NCI-H128 (cell line): ENCODE measurements at regions not wholly inside any gene's neighbourhood (a gene's known extent, or its start where the extent isn't known, plus 50 kb on each side); places are given as distances from the start of the nearest gene placed in this dataset.
"Not testable (repeated sequence)": the region's sequence is repeated elsewhere in the genome, so short reads cannot be mapped to it uniquely, and the experiment has no call there.

Experiments used
- DNase-seq: peaks from one replicate; lab custom pipeline; 2025; ENCODE audit not compliant: unreplicated experiment; lab: John Stamatoyannopoulos, UW

DNA sequence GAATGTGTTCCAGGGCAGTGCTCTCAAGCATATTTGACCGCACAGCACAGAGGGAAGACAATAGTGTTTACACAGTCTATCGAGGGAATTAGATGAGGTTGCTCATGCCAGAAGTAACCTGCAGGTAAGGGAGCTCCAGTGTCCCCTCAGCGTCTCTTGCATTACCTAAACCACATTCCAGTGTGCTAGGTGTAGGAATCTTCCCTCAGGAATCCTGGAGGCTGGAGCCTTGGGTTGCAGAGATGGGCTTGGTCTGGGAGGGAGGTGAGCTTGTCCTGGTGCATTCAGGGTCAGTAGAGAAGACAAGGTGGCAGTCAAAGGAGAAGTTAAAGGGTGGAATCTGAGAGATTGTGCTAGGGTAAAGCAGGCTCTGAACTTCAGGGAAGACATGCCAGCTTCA, 56.3 kb downstream of the SOX14 start:
- no peak for DNase-seq

DNA sequence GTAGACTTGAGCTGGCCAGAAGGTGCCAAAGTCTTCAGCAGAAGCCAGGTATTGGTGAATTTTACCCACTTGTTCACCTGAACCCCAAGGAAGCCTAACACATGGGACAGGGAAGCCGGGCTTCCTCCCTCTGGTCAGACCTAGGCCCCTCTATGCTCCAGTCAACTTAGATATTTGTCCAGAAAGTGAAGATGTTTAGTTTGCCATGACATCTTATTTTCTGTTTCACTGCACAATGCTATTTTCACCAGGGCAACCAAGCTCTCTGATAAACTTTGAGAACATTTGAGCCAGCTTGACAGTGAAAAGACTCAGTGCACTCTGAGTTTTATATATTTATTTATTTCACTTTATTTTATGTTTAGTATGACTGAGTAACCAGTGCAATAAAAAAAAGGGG, 71.0 kb downstream of the SOX14 start:
- DNase-seq = no peak

DNA sequence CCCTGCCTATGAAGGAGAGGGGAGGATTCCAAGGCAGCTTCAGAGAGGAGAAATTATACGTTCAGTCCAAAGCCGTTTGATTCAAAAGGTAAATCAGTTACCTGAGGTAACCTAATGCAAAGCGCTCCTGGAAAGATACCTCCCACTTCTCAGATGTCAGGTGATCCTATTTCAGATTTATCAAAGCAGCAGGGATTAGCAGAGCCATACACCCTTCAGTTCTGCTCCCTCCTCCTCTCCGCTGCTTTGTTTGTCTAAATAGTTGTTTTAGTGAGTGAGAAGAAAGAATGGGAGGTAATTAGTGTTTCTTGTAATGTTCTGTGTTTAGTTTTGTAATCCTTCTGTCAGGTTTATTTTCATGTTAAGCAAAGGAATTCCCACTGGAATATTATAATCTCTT, 81.1 kb downstream of the SOX14 start:
- DNase-seq = no peak

DNA sequence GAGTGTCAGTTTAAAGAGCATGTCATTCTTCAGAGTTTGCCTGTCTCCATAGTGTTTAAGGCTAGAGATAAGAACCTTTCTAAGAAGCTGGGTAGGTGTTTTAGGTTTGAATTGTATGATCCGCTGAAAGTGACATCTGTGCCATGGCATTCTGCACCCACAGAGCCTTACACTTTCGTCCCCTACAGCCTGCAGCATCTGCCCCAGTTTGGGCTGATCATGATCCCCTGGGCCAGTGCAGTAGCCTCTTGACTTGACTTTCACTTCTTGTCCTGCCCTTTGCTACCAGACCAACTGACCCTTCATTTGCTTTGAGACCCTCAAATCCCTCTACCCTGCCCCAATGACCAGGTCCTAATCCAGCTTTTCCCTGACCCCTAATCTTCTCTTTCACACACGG, 81.6 kb downstream of the SOX14 start:
- DNase-seq = no peak

DNA sequence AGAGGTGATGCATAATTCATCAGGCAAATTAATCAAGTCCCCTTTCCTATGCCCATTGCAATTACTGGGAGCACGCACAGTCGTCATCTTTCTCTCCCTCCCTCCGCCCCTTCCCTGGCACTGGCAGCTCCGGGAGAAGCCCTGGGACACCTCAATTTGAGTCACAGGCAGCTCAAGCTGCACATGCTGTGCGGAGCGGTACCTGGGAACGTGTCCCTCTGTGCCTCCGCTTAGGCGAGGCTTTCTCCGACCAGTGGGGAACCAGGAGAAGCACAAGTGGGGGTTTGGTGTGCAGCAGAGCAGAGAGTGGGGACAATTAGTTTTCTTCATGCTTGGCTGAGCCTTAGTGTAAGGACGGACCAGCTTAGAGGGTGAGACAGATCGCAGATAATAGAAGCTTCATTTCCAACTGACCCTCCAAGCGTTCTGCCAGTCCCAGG, 88.3 kb downstream of the SOX14 start:
- DNase-seq = no peak

DNA sequence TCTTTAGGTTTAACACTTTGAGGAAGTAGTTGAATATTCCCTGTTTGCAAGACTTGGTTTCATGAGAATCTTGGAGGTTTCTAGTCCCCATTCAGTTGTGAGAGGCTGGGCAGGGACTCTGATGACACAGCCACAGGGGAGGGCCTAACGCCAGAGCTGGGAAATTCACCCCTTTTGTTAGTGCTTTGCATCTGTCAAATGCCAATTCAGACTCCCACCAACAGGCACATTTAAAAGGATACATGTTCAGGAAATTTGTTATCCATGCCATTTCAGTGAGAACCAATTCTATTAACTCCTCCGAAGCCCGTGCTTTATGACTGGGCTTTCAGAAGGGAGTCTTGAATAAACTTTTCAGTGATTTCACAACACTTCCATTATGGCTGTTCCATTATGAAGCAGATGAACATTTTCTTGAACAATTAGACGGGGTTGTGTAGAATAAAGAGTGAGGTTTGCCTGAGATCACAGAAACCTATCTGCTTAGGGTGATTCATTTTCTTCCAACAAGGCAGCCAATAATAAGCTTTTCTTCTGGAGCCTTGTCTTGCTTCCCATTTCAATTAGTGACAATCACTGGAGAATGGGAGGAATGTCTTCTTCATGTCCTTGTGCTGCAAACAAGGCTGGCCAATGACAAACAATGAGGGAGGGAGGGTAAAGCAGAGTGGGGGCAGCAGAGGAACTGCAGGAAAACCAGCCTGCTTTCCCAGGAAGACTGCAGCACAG, 90.6 kb downstream of the SOX14 start:
- no peak for DNase-seq

DNA sequence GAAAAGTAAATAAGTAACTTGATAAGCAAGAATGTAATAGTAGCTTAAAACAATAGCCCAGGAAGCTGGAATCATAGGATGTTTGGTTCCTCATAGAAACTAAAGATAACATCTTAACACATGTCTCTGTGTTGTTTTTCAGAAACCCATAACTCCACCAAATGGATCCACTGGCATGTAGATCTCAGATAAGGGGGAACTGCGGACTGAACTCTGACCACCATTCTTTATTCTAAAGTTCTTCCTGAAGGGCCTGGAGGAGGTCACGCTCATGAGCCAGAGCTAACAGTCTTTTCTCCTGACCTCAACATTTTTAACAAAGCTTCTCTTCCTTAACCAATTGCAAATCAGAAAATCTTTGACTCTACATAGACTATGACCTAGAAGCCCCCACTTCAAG, 101.9 kb downstream of the SOX14 start:
- no peak for DNase-seq

DNA sequence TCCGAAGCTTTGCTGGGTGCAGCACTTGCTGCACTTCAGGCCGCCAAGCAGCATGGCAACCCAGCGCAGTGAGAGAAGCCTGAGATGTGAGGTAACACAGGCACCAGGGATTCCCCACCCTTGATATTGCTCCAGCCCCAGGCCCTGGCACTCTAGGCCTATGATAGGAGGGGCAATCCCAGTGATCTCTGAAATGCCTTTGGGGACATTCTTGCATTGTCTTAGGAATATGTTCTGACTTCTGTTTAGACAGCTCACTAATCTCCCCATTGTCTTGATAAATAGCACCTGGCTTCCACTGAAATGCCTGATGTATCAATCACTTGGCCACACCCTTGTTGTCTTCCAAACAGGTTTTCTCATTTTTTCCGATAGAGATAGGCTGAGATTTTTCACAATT, 102.8 kb downstream of the SOX14 start:
- DNase-seq = no peak

DNA sequence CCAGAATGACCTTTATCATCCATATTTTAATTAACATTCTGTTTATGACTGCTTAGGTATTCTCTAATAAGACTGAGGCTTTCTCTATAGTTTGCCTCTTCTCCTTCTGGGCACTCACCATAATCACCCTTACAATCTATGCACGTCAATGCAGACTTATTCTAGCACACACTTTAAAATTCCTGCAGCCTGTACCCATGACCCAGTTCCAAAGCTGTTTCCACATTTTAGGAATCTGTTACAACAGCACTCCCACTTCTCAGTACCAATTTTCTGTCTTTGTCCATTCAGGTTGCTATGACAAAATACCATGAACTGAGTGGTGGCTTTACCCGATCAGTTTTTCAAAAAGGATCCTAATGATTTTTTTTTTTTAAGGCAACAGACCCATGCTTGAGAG, 103.5 kb downstream of the SOX14 start:
- no peak for DNase-seq

DNA sequence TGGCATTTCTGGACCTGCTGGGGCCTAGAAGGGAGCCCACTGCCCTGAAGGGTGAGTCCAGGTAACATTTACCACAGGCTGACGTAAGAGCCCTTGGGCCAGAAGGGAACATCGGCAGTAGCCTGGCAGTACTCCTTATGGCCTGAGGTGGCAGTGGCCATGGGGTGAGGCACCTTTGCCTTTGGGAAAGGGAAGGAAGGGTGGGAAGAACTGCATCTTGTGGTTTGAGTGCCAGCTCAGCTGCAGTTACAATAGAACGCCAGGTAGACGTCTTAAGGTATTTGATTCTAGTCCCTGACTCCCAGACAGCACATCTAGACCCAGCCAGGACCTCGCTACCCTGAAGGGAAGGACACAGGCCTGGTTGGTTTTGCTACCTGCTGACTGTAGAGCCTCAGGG, 104.9 kb downstream of the SOX14 start:
- no peak for DNase-seq

DNA sequence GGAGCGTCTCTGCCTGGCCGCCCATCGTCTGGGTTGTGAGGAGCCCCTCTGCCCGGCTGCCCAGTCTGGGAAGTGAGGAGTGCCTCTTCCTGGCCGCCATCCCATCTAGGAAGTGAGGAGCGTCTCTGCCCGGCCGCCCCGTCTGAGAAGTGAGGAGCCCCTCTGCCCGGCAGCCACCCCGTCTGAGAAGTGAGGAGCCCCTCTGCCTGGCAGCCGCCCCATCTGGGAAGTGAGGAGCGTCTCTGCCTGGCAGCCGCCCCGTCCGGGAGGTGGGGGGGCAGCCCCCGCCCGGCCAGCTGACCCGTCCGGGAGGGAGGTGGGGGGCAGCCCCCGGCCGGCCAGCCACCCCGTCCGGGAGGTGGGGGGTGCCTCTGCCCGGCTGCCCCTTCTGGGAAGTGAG, 108.5 kb downstream of the SOX14 start:
- DNase-seq = not testable (repeated sequence)

DNA sequence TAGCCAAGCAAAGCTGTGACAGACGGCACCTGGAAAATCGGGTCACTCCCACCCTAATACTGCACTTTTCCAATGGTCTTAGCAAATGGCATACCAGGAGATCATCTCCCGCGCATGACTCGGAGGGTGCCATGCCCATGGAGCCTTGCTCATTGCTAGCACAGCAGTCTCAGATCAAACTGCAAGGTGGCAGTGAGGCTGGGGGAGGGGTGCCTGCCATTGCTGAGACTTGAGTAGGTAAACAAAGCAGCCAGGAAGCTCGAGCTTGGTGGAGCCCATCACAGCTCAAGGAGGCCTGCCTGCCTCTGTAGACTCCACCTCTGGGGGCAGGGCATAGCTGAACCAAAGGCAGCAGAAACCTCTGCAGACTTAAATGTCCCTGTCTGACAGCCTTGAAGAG, 113.1 kb upstream of the CLDN18 start:
- not testable (repeated sequence) for DNase-seq

DNA sequence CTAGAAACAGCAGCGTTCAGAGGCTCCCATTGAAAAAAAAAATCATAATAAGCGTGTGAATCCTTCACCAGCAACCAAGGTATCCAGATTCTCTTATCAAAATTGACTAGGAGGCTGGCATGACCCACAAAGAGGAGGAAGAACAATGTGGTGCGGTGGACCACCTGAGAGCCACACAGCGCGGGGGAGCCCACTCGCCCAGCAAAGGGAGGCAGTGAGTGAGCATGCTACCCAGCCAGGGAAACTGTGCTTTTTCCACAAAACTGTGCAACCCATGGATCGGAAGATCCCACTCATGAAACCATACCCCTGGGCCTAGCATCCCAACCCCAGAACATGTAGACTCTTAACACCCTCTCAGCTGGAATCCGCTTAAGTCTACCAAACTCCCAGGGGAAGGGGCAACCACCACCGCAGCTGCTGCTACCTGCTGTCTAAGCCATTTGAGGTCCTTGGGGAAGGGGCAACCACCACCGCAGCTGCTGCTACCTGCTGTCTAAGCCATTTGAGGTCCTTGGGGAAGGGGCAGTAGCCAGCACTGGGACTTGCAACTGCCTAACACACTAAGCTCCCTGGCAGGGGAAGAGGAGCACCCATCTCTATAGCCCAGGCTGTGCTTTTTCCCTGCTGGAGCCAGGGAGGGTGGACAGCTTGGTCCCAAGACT, 102.8 kb upstream of the CLDN18 start:
- DNase-seq = no peak

DNA sequence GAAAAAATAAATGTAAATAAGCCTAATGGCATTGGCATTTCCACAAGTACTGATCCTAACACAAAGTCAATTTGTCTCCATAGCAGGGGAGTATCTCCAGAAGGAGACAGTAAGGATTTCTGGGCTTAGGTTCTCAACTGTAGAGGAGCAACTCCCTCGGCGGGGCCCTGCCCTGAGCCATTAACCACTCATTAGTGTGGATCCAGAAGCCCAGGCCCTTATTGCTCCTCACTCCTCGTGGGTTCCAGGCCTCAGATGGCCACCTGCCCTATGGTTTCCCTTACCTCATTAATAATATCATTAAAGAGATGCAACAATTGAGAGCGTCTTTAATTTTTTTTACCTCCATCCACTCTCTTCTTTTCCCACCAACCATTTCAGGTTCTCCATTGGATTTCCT, 85.3 kb upstream of the CLDN18 start:
- DNase-seq = no peak

DNA sequence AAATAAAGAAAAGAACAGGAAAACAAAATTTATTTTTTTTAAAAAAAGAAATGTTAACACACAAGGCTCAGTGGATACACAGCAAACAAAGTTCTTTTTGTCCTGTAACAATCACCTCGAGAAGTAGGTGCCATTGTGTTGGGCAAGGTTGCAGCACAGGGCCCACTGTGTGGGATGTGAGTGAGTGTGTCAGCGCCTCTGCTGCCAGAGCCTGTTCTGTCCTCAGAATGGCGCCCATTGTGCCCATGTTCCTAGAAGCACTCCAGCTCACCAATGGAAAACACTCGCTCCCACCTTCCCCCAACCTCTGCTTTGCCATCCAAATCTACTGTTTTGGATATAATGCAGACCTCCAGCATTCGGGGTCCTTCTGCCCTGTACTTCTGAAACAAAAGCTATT, 84.9 kb upstream of the CLDN18 start:
- no peak for DNase-seq

DNA sequence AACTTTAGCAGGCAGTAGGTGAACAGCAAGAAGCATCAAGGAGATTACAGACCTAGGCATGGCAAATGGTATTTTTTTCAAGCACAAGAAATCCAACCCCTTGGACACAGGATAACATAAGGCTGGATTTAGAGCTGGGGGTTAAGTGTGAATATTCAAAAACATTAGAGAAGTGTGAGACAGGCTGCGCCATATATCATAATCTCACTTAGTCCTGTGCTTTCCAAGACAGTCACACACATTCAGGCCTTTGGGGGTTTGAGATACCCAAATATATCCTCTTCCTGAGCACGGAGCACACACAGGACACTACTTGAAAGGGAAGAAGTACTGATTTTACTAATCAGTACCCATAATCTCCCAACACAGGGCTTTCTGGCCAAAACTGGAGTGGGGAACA, 83.0 kb upstream of the CLDN18 start:
- no peak for DNase-seq

DNA sequence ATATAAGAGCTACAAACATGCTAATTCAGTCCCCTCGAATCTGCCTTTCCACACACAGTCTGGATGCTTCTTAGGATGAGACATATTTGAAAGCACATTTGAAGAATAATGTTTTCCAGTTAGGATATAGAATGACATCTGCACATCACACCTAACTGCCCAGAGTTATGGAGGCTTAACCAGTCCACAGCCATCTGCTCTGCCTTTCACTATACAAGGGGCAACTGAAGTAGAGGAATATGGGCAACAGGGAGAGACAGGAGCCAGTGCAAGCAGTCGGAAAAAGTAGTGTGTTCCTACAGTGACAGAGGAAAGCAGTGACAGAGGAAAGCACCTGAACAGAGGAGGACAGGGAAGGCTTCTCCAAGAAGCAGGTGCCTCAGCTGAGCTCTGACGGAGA, 79.0 kb upstream of the CLDN18 start:
- no peak for DNase-seq

DNA sequence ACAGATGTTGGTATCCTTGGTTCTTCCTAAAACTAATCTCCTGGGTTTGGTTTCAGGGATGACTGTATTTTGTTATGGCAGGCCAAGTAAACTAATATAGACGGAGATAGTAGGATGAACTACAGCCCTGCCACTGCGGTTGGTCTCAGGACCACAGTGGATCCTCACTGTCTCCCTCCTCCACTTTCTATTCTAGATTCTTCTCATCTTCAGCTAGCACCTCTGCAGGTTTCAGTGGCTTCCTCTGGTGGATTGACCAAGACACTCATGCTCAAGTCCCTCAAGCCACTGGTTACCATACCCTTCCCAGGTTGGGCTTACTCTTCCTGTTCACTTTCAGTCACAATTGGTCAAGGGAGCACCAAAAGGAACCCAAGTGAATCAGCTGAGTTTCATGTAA, 71.1 kb upstream of the CLDN18 start:
- DNase-seq = no peak

DNA sequence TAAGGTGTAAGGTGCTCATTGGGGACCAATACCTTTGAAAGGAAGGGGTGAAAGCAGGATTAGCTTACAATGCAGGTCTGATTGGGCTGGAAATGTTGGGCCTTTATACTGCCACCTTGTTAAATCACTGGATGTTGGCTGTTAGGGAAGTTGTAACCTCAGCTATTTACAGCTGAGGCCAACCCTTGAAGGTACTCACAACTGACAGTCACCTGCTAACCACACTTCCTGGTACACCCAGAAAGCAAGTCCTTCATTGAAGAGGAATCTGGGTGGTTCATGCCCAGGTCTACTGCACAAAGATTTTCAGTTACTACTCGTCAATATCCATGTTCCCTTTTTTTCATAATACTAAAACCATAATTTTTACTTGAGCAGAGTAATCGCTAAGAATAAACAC, 65.4 kb upstream of the CLDN18 start:
- no peak for DNase-seq

DNA sequence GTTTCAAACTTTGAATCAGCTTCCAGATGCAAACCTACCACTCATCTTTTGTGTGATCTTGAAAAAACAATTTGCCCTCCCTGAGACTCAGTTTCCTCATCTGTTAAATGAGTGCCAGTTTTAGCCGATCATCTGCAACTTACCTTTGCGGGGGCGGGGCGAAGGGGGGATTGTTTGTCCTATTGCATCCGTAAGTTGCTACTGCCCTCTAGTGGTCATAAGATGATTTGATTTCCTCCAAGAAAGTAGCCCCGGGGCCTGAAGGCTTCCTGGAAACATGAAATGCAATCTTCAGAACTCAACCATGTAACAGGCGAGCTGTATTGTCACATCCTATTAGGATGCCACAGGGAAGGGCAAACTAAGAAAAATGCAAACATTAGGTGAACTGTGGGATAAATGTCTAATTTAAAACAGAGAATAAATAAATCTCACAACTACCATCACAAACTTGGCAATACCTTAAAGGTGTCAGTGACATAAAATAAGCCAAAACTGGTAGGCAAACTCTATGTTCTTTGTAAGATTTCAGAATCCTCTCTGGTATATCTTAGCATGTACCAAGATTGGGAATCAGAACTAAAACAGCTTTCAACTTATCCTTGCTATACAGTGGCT, 63.5 kb upstream of the CLDN18 start:
- DNase-seq = peak; percentile 70

DNA sequence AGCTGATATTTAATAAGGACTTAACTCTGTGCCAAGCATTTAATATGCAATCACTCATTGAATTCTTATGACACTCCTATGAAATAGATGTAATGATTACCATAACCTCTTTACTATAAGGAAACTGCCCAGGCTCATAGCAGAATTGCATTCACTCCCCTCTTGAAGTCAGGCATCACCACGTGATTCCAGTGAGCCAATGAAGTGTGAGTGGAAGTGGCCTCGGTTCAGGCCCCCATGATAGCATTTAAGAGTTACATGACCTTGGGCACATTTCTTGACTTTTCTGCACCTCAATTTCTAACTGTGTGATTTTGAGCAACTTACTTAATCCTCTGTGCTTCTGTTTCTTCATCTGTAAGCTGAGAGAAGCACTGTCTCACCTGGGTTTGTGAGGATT, 62.8 kb upstream of the CLDN18 start:
- DNase-seq = no peak

DNA sequence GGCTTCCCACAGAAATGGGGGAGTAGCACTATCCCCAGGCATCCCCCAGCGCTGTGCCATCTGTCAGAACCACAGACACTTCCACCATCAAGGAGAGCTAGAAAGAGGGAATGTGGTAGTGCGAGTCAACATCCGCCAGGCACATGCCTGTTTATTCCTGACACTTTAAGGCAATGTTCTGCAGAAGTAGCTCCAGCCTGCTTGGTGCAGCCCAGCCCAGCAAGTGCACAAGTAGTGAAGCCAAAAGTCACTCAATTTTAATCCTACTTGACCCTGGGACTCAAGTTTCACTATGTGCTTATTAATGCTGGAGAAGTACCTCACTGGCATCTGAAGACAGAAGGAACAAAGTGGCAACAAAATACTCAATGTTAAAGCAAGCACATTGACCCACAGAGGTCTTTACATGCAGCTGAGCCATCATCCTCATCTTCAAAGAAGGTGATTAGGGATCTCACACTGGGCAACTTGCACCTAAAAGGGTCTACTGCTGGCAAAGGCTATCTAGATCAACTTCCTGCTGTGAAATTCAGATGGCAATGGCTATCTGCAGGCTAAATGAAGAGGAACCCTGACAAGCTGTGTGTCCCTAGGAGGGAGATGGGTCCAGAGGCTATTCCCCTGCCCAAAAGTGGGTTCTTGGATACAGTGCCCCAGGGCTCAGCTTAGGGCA, 61.4 kb upstream of the CLDN18 start:
- DNase-seq = no peak
